GM12878 (cell line): ENCODE measurements at regions not wholly inside any gene's neighbourhood (a gene's known extent, or its start where the extent isn't known, plus 50 kb on each side); places are given as distances from the start of the nearest gene placed in this dataset.
A peak's percentile ranks its signal among the peaks of the same experiment; 100 is the strongest.

Source experiments
- ATAC-seq: fragments of 200-7000 bp; cut with Tn5 transposase; 3 replicates; pipeline ENCODE4 v1.9.1; 2020; ENCODE audit warnings: mild to moderate bottlenecking, moderate library complexity
- BruUV-seq: library from RNA; stranded (reverse); fragments of 400-500 nt; replicated peaks from 2 replicates; lab custom pipeline; 2021; lab: Mats Ljungman, UMichigan
- CTCF ChIA-PET: fragments of 300-600 bp; sonication (Branson Sonifier 250); formaldehyde crosslinking; extraction: SDS; loops from one replicate; lab custom pipeline; 2021; ENCODE audit warnings: inconsistent platforms; lab: Yijun Ruan, JAX
- POLR2A ChIA-PET: fragments of 350-600 bp; formaldehyde crosslinking; extraction: SDS; loops from one replicate; lab custom pipeline; 2021; ENCODE audit warnings: inconsistent platforms; lab: Charles Lee
- RAD21 ChIA-PET: fragments of 300-600 bp; sonication (Branson Sonifier 250); formaldehyde crosslinking; loops from one replicate; lab custom pipeline; 2023; ENCODE audit warnings: antibody characterized with exemption; ENCODE audit not compliant: unreplicated experiment; lab: Charles Lee
- SMC1A ChIA-PET: fragments of 300-600 bp; sonication (Branson Sonifier 250); formaldehyde crosslinking; loops from one replicate; lab custom pipeline; 2023; ENCODE audit not compliant: unreplicated experiment, uncharacterized antibody; lab: Charles Lee
- DNase-seq: peaks from one replicate; pipeline ENCODE4 v3.0.0-alpha.2; 2011; ENCODE audit warnings: low read depth, low spot score
- FAIRE-seq: peaks from 3 replicates; lab custom pipeline; 2011; peaks lifted over from hg19 to GRCh38; lab: Jason Lieb, UNC
- H2AFZ ChIP-seq: 2 replicates; pipeline ENCODE4 v1.6.0; 2011; ENCODE audit warnings: low read depth, low read length, control low read depth; ENCODE audit not compliant: control insufficient read depth
- H3K27ac ChIP-seq: 2 replicates; pipeline ENCODE4 v1.5.1; 2011; ENCODE audit warnings: control low read depth; ENCODE audit not compliant: control insufficient read depth, insufficient read depth
- H3K27me3 ChIP-seq, 2 experiments: replicated peaks in 1 of 2; 2 replicates each; pipeline versions ENCODE4 v1.6.0 to v1.6.1; 2011; ENCODE audit warnings: low read length in 1 of 2; ENCODE audit not compliant: control insufficient read depth in 2 of 2, insufficient read depth in 2 of 2
- H3K36me3 ChIP-seq, 2 experiments: 2 replicates each; pipeline ENCODE4 v1.5.1; 2011; ENCODE audit warnings: low read length in 1 of 2; ENCODE audit not compliant: control insufficient read depth in 2 of 2, insufficient read depth in 2 of 2
- H3K4me1 ChIP-seq: 2 replicates; pipeline ENCODE4 v1.6.1; 2011; ENCODE audit warnings: mild to moderate bottlenecking, low read length, moderate library complexity, mixed read lengths; ENCODE audit not compliant: control insufficient read depth, insufficient read depth
- H3K4me2 ChIP-seq: 2 replicates; pipeline ENCODE4 v1.6.0; 2011; ENCODE audit warnings: control low read depth; ENCODE audit not compliant: control insufficient read depth, insufficient read depth
- H3K4me3 ChIP-seq: fragments of 200-600 bp; sonication (generic); 2 replicates; pipeline ENCODE4 v1.5.1; 2016
- H3K79me2 ChIP-seq: 2 replicates; pipeline ENCODE4 v1.6.0; 2011; ENCODE audit warnings: low read length; ENCODE audit not compliant: control insufficient read depth, insufficient read depth
- H3K9ac ChIP-seq: 2 replicates; pipeline ENCODE4 v1.8.0; 2011; ENCODE audit warnings: low read length, control low read depth, mixed read lengths; ENCODE audit not compliant: control insufficient read depth, insufficient read depth
- H3K9me3 ChIP-seq: replicated peaks from 3 replicates; pipeline ENCODE4 v1.5.1; 2011; ENCODE audit warnings: mild to moderate bottlenecking, low read length; ENCODE audit not compliant: control insufficient read depth, insufficient read depth
- H4K20me1 ChIP-seq: 2 replicates; pipeline ENCODE4 v1.6.0; 2011; ENCODE audit not compliant: control insufficient read depth, insufficient read depth
- CBX5 ChIP-seq: sonication (generic); IDR thresholded peaks from 2 replicates; pipeline ENCODE4 v1.6.1; 2016; ENCODE audit warnings: low read depth, moderate library complexity, mild to moderate bottlenecking, inconsistent platforms
- CTCF ChIP-seq, 3 experiments: IDR thresholded peaks in 2 of 3; conservative IDR thresholded peaks in 1 of 3; 2 replicates each; pipeline ENCODE4 v1.5.1; 2011; ENCODE audit warnings: low read depth in 3 of 3, low read length in 3 of 3, mild to moderate bottlenecking in 3 of 3, control low read depth in 2 of 3, moderate library complexity in 2 of 3, inconsistent platforms in 1 of 3, mixed read lengths in 1 of 3; ENCODE audit not compliant: control insufficient read depth in 2 of 3, insufficient read depth in 1 of 3; ENCODE audit errors: extremely low read depth in 1 of 3
- DPF2 ChIP-seq: fragments of 450-650 bp; IDR thresholded peaks from 2 replicates; pipeline ENCODE4 v1.6.1; 2017; ENCODE audit warnings: mild to moderate bottlenecking
- GATAD2B ChIP-seq: fragments of 450-650 bp; conservative IDR thresholded peaks from 2 replicates; pipeline ENCODE4 v1.6.1; 2017; ENCODE audit warnings: low read depth, mild to moderate bottlenecking, moderate library complexity
- MTA2 ChIP-seq: fragments of 450-650 bp; IDR thresholded peaks from 2 replicates; pipeline ENCODE4 v1.6.1; 2016; ENCODE audit warnings: low read depth, mild to moderate bottlenecking, moderate library complexity
- PKNOX1 ChIP-seq: fragments of 450-650 bp; IDR thresholded peaks from 2 replicates; pipeline ENCODE4 v1.6.1; 2016; ENCODE audit warnings: mild to moderate bottlenecking
- PRDM15 ChIP-seq: fragments of 450-650 bp; formaldehyde crosslinking; IDR thresholded peaks from 2 replicates; pipeline ENCODE4 v1.4.0; 2020; ENCODE audit warnings: mild to moderate bottlenecking, moderate library complexity
- RAD21 ChIP-seq: IDR thresholded peaks from 2 replicates; pipeline ENCODE4 v1.6.1; 2011; ENCODE audit warnings: mild to moderate bottlenecking, low read depth, low read length, moderate library complexity; ENCODE audit not compliant: insufficient read depth
- RCOR1 ChIP-seq: conservative IDR thresholded peaks from 2 replicates; pipeline ENCODE4 v1.6.1; 2012; ENCODE audit warnings: low read depth, low read length, improper control_type of control experiment
- SMAD1 ChIP-seq: fragments of 450-650 bp; IDR thresholded peaks from 2 replicates; pipeline ENCODE4 v1.6.1; 2018; ENCODE audit warnings: mild to moderate bottlenecking, low read depth; ENCODE audit not compliant: partially characterized antibody
- TBL1XR1 ChIP-seq: IDR thresholded peaks from 2 replicates; pipeline ENCODE4 v1.6.1; 2012; ENCODE audit warnings: low read depth, low read length, improper control_type of control experiment
- ZBTB4 ChIP-seq: fragments of 450-650 bp; formaldehyde crosslinking; IDR thresholded peaks from 2 replicates; pipeline ENCODE4 v1.4.0; 2022; ENCODE audit warnings: mild to moderate bottlenecking, moderate library complexity
- WGBS: methylation state at CpG from one replicate; pipeline ENCODE4 v1.1.6; 2016; ENCODE audit warnings: low lambda C conversion rate; ENCODE audit not compliant: insufficient replicate concordance, insufficient coverage; ENCODE audit errors: missing lambda C conversion rate; 5-methylcytosine and 5-hydroxymethylcytosine counted together
- in situ Hi-C: fragments of 300-500 bp; cut with MboI; formaldehyde crosslinking; loops from 9 replicates; pipeline ENCODE4 v1.14.3; 2018; ENCODE audit warnings: mixed read lengths
- intact Hi-C: fragments of 100-400 bp; cut with micrococcal nuclease; formaldehyde crosslinking; loops from one replicate; pipeline ENCODE4 v1.14.2; 2022; ENCODE audit not compliant: unreplicated experiment

GRCh38 chr4:54946741-54947140 is 178.7 kb downstream of the KDR start (continued):
- TF ChIP-seq GATAD2B: no peak
- TF ChIP-seq, all 136 proteins: peak for 0

- POLR2A ChIA-PET: no interaction called here
- RAD21 ChIA-PET: no interaction called here
- ATAC-seq (no peak; the same call in 2 of the 3 replicates), FAIRE-seq (no peak), DNase-seq (no peak)
- intact Hi-C loops: no loop called here
- in situ Hi-C loops: no loop called here
- CTCF ChIA-PET: no interaction called here
- H3K27ac ChIP-seq: no peak overlapping the region
- SMC1A ChIA-PET: no interaction called here
- H3K4me2 ChIP-seq: no peak overlapping the region
- H3K4me3 ChIP-seq: no peak overlapping the region
- H3K36me3 ChIP-seq: no peaks in the 10 kb centered on the region
- peak; percentile 46 for TF ChIP-seq RAD21
- no peak for TF ChIP-seq TBL1XR1
- no peak for TF ChIP-seq ZBTB4
- TF ChIP-seq SMAD1: no peak
- no peak for TF ChIP-seq MTA2
- TF ChIP-seq RCOR1: no peak
- TF ChIP-seq PKNOX1: no peak
- no peak for TF ChIP-seq DPF2
- TF ChIP-seq CTCF (IDR thresholded peaks at IDR 0.05 in 2 of 3, conservative IDR thresholded peaks at IDR 0.05 in 1 of 3; ENCODE audit: control insufficient read depth in 2 of 3, extremely low read depth in 1 of 3, insufficient read depth in 1 of 3, low read depth in 3 of 3, low read length in 3 of 3): peak in 1 of 3 experiments; percentile 8; a peak in 1 of 6 replicates
- TF ChIP-seq CBX5: no peak
- no peak for TF ChIP-seq PRDM15
- no TSS peak for BruUV-seq
- no peak overlapping the region for H2AFZ ChIP-seq
- H3K27me3 ChIP-seq: no peaks in the 10 kb centered on the region; a peak in 1 of 4 replicates
- H4K20me1 ChIP-seq: no peaks in the 10 kb centered on the region
- H3K9me3 ChIP-seq: no peaks in the 10 kb centered on the region
- H3K9ac ChIP-seq: no peak overlapping the region
- H3K79me2 ChIP-seq: no peaks in the 10 kb centered on the region
- WGBS: 42% methylated on average over 6 of the region's 6 CpGs
- H3K4me1 ChIP-seq: no peaks in the 10 kb centered on the region
These were observed 179.6 kb downstream of the KDR start for GRCh38 chr4:54945838-54946237.
